HCT116 (cell line): ENCODE measurements at regions not wholly inside any gene's neighbourhood (a gene's known extent, or its start where the extent isn't known, plus 50 kb on each side); places are given as distances from the start of the nearest gene placed in this dataset.

ENCODE experiments used
- CTCF ChIP-seq, 3 experiments: fragments of 200-600 bp in 1 of 3; sonication (generic) in 1 of 3; IDR thresholded peaks in 2 of 3; conservative IDR thresholded peaks in 1 of 3; 2 replicates each; pipeline ENCODE4 v1.5.1; 2012 to 2017; ENCODE audit warnings: low read depth in 2 of 3, low read length in 2 of 3, antibody characterized with exemption in 1 of 3, borderline replicate concordance in 1 of 3, control low read depth in 1 of 3, mild to moderate bottlenecking in 1 of 3, mixed read lengths in 1 of 3, mixed run types in 1 of 3, moderate library complexity in 1 of 3; ENCODE audit not compliant: insufficient read depth in 1 of 3
- EZH2 ChIP-seq: fragments of 200-600 bp; sonication (generic); IDR thresholded peaks from 2 replicates; pipeline ENCODE4 v1.6.1; 2017; ENCODE audit warnings: antibody characterized with exemption, mixed run types
- FOSL1 ChIP-seq: IDR thresholded peaks from 2 replicates; pipeline ENCODE4 v1.6.1; 2012; ENCODE audit warnings: low read depth
- POLR2AphosphoS5 ChIP-seq: IDR thresholded peaks from 2 replicates; pipeline ENCODE4 v1.6.1; 2011; ENCODE audit warnings: mild to moderate bottlenecking, low read depth, low read length, moderate library complexity
- SIN3A ChIP-seq: IDR thresholded peaks from 2 replicates; pipeline ENCODE4 v1.6.1; 2012; ENCODE audit warnings: low read depth
- YY1 ChIP-seq: IDR thresholded peaks from 2 replicates; pipeline ENCODE4 v1.6.1; 2011; ENCODE audit warnings: low read length, low read depth, moderate library complexity, mild to moderate bottlenecking; ENCODE audit not compliant: insufficient replicate concordance; ENCODE audit errors: extremely low read depth
- ZFX ChIP-seq: fragments of 450-650 bp; IDR thresholded peaks from 2 replicates; pipeline ENCODE4 v1.6.1; 2017
- TF ChIP-seq, protein P1 (sequence below): IDR thresholded peaks from 2 replicates; pipeline ENCODE4 v1.6.1; 2012; ENCODE audit warnings: low read depth

- TF ChIP-seq FOSL1: no peak
- no peak for TF ChIP-seq CTCF (IDR thresholded peaks at IDR 0.05 in 2 of 3, conservative IDR thresholded peaks at IDR 0.05 in 1 of 3; ENCODE audit: borderline replicate concordance in 1 of 3, insufficient read depth in 1 of 3, low read depth in 2 of 3, low read length in 2 of 3)
- no peak for TF ChIP-seq SIN3A
- TF ChIP-seq, protein P1, sequence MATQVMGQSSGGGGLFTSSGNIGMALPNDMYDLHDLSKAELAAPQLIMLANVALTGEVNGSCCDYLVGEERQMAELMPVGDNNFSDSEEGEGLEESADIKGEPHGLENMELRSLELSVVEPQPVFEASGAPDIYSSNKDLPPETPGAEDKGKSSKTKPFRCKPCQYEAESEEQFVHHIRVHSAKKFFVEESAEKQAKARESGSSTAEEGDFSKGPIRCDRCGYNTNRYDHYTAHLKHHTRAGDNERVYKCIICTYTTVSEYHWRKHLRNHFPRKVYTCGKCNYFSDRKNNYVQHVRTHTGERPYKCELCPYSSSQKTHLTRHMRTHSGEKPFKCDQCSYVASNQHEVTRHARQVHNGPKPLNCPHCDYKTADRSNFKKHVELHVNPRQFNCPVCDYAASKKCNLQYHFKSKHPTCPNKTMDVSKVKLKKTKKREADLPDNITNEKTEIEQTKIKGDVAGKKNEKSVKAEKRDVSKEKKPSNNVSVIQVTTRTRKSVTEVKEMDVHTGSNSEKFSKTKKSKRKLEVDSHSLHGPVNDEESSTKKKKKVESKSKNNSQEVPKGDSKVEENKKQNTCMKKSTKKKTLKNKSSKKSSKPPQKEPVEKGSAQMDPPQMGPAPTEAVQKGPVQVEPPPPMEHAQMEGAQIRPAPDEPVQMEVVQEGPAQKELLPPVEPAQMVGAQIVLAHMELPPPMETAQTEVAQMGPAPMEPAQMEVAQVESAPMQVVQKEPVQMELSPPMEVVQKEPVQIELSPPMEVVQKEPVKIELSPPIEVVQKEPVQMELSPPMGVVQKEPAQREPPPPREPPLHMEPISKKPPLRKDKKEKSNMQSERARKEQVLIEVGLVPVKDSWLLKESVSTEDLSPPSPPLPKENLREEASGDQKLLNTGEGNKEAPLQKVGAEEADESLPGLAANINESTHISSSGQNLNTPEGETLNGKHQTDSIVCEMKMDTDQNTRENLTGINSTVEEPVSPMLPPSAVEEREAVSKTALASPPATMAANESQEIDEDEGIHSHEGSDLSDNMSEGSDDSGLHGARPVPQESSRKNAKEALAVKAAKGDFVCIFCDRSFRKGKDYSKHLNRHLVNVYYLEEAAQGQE: no peak
- no peak for TF ChIP-seq ZFX
- no peak for TF ChIP-seq POLR2AphosphoS5
- no peak for TF ChIP-seq YY1
- TF ChIP-seq EZH2: no peak
Measured at GRCh38 chr15:39438260-39438659, 142.6 kb upstream of the THBS1 start.
